ENCODE measurements at regions not wholly inside any gene's neighbourhood (a gene's known extent, or its start where the extent isn't known, plus 50 kb on each side); places are given as distances from the start of the nearest gene placed in this dataset.

- TF ChIP-seq CTCF (IDR thresholded peaks at IDR 0.05; ENCODE audit: low read depth, low read length) (no peak), EZH2phosphoT487 (IDR thresholded peaks at IDR 0.05; ENCODE audit: low read depth) (no peak)
Measured at GRCh38 chr2:63735931-63736330, 105.8 kb upstream of the UGP2 start.

Measured in OCI-LY3 (cell line).